Dermis blood vessel endothelial cell (primary cell): ENCODE measurements at regions not wholly inside any gene's neighbourhood (a gene's known extent, or its start where the extent isn't known, plus 50 kb on each side); places are given as distances from the start of the nearest gene placed in this dataset.

Experiments used
- DNase-seq: peaks from one replicate; pipeline ENCODE4 v3.0.0; 2010

DNA sequence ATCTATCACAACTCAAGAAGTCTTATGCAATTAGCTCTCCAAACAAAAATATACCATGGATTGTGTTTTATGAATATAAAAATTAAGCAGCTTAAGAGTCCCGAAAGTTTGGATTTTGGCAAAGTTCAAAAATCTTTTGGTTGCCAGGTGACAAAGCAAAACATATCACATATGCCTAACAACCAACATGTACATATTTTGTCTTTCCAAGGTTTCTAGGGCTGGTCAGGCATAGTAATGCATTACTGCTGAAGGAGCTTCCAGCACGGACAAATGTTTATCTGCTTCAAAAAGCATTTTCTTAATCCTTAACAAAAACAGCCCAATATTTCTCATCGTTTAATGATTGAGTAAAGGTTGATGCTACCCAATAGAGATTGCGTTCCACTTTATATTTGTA, 1327.1 kb upstream of the ZEB2 start:
- DNase-seq, result no peak

DNA sequence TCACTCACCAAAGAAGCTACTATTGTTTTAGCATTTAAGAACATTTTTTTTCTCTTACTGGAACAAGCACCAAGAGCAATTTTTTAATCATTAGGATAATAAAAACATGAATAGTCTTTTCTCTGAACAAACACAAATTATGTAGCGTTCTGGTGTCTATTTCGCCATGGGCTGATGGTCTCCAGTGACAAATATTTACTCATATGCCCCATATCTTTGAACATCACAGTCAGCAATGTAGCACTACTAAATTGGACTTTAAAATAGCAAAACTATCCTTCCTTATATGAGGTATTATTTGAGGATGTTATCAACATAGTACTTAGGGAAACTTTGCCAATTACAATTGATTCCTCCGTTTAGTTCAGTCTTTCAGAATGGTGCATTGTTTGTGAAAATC, 1326.0 kb upstream of the ZEB2 start:
- no peak for DNase-seq

DNA sequence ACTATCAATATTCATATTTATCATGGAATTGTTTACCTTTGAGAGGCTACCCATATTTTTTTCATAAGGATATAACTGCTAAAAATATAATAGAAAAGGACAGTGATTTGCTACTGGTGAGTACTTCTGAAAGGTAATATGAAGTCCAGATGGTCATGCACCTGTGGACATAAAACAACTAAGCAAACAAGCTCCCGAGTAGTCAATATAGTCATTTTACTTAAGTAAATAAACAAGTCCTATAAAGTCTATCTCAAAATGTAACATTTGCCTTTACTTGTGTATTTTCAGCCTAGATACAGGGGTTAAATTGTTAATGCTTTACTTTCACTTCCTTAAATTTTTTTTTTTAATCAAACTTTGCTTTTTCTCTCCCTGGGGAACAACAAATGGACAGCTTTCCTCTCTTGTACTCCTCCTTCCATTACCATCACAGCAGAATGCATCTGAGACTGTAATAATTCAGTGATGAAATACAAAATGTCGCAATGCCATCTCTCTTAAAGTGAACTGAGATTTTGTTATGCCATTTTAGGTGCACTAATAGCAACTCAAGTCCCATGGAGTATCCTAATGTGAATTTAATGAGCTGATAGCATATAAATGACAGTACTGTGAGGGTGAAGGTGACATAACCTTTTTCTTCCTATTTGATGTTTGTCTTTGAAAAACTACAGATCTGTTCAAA, 1325.4 kb upstream of the ZEB2 start:
- DNase-seq, result no peak

DNA sequence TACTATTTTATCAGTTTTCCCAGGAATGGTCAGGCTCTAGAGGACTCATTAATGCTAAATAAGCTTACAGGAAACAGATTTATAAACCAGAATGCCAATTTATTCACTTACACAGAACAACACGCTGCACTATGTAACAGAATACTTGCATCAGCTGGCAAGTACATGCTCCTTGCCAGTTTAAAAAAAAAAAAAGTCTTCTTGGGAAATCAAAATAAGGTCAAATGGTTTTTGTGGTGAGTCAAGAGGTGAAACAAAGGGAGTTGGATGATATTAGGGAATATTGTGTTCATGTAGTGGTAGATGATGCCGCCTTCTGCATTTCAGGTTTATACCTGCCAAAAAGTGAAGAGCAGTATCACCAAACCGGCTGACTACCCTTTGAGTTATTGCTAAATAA, 1322.1 kb upstream of the ZEB2 start:
- no peak for DNase-seq

DNA sequence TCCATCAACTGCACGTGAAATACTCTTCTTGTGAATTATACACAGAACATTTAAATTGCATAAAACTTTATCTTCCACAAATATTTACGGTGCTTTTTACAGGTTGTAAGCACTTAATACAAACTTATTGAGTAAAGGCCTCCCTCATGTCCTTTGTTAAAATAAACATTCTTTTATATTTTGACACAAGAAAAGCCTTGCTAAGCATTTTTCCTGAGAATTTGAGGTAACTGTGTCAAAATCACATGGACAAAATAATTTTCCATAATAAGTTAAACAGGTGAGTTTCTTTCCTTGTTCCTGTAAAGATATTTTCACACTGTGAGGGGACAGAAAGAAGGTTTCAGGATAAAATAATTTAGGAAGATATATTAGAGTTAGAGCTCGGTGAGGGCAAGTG, 1317.1 kb upstream of the ZEB2 start:
- DNase-seq, result no peak

DNA sequence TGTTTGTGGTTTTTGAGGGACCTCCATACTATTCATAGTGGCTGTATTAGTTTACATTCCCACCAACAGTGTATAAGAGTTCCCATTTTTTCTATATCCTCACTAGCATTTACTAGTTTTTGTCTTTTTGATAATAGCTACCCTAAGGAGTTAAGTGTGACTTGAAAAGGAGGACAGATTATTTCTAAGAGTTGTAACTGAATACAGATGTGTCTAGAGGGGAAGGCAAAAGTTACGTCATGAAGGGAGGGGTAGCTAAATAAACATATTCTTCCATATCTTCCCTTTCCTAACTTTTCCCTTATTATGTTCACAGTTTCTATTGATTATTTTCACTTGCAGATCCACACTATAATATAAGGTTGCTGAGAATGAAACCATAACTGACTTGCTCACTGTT, 1315.7 kb upstream of the ZEB2 start:
- DNase-seq, result no peak

DNA sequence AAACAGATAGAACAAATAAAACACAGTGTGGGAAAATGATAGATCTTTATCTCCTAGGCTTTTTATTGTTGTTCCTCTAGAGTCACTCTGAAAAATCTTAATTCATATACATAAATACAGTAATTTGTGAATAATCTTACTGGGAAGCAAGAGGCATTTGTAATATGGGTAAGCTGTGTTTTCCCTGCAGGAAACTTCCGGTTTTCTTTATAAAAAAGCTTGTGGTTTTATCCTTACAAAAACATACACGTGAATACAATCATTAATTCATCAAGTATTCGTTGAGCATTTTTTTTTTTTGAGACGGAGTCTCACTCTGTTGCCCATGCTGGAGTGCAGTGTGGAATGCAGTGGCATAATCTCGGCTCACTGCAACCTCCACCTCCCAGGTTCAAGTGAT, 1312.8 kb upstream of the ZEB2 start:
- no peak for DNase-seq

DNA sequence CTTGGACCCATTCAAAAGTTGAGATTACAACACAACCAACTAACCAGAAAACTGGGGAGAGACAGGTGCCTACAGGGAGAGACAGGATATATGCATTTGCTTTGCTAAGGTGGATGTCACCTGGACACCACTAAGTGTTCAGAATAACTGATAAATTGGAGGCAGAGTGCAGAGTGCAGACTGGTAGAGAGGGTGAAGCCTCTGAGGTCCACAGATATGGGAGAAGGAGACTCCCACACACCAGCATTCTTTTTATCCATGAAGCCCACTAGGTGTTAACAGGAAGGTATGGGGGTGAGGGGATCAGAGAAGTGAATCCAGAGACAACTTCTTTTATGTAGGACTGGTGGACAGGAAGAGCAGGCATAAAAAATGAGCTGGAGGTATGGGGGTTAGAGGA, 1310.0 kb upstream of the ZEB2 start:
- DNase-seq, result no peak

DNA sequence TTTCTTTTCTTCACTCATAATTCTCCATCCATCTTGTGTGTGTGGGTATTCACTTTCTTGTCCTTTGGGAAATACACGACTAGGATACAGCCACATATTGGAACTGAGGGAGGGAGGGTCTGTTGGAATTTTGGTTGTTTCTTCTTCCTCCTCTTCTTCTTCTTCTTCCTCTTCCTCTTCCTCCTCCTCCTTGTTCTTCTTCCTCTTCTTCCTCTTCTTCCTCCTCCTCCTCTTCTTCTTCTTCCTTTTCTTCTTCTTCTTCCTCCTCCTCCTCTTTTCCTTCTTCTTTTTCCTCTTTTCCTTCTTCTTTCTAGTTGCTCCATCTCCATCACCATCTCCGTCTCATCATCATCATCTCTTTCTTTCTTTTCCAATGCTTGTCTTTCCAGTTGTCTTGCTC, 1307.3 kb upstream of the ZEB2 start:
- DNase-seq, result no peak

DNA sequence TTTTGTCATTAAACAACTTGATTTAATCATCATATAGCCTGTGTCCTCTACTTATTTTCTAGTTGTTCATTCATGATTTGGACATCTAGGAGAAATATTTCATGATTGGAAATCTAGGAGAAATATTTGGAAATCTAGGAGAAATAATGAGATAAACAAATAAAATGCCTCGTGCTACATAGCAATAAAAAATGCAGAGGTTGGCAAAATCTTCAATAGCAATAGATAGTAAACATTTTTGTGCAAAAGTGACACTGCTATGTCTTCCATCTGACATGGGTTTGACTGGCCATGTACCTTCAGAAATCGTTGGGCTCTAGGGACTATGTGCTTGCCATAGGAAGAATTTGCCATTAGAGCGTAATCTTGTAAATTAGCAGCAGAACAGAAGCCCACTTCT, 1304.5 kb upstream of the ZEB2 start:
- DNase-seq, result no peak

DNA sequence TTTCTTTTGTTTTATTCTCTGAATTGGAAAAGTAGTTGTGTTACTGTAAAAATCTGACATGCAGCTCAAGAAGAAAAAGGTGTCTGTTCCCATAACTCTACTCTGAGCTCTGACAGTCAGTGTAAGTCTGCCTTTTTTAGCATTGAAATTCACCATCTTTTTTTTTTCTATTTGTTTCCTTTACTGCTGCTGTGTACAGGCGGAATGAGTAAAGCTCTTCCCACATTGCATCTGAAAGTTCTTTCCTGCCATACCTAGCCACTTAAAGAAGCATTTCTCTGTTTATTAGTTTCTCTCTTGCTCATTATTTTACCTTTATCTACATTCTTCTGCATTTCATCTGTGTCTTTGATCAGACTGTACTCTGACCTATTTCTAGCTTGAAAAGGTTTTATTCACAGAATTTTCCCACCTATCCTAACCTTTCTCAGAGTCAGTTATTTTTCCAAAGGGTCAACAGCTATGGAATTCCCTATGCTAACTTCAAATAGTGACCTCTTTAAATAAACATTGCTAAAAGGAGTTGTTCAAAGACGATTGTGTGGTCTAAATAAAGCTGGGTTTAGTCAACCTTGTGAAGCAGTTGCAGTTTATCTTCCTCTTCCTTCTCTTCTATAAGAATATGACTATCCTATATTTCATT, 1303.1 kb upstream of the ZEB2 start:
- no peak for DNase-seq

DNA sequence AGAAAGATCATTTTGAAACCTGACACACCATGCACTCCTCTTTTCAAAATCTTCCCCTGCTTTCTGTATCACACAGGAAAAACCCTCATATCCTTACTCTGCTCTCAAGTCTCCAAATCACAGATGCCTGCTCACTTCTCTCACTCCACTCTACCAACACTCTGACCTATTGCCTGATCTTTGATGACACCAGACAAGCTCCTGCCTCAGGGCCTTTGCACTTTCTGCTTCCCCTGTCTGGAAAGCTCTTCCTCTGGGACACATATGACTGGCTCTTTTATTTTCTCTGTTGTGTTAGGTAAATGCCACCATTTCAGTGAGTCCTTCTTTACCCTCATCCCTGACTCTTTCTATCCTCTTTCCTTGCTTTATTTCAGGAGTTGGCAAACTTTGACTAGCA, 1300.7 kb upstream of the ZEB2 start:
- DNase-seq, result no peak

DNA sequence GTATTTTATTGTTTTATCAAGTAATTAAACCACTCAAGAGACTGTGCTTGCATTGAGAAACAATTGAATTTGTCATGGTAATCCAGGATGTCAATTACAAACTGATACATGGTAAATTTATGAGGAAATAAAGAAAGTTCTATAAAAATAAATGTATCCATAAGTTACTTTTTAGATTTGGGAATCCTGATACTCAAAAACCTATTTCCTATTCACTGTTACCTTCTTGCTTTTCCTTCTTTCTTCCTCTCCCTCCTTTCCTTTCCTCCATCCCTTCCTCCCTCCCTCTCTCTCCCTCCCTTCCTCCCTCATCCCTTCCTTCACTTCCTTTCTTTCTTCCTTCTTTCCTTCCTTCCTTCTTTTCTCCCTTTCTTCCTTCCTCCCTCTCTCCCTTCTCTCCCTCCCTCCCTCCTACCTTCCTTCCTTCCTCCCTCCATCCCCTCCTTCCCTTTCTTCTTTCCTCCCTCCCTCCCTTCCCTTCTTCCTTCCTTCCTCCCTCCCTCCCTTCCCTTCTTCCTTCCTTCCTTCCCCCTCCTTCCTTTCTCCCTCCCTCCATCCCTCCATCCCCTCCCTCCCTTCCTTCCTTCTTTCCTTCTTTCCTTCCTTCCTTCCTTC, 1299.1 kb upstream of the ZEB2 start:
- DNase-seq, result no peak

DNA sequence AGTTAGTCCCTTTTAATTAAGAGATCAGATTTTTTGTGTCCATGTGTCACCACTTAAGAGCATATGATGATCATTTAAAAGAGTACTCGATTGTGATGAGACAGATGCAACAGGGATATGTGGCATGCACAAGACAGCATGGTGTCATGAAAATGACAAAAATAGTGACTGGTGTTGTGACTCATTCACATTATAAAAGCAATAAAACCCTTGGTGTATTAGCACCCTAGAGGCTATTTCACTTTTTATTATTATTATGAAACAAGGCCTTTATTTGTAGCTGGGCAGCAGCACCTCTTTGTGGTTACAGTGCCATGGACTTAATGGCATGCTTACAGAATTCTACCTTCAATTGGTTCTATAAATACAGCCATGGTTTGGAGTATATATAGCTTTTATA, 1296.0 kb upstream of the ZEB2 start:
- DNase-seq, result no peak

DNA sequence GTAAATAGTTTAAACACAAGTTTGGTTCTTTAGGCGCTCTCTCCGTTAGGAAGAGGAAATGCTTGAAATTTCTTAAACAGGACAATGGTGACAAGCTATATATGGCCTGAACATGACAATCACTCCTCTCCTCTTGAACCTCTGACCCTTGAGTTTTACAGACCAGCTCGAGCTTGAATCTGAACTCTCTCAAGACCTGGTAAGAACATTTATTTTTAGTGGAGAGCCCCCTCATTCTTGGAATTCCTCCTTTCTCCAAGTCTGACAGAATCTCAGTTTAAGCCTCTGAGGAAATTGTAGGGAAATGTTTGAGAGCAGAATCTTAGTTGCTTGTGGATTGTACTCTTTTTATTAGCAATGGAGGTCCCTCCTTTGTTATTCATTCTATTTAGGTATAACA, 1293.6 kb upstream of the ZEB2 start:
- DNase-seq, result peak; percentile 37

DNA sequence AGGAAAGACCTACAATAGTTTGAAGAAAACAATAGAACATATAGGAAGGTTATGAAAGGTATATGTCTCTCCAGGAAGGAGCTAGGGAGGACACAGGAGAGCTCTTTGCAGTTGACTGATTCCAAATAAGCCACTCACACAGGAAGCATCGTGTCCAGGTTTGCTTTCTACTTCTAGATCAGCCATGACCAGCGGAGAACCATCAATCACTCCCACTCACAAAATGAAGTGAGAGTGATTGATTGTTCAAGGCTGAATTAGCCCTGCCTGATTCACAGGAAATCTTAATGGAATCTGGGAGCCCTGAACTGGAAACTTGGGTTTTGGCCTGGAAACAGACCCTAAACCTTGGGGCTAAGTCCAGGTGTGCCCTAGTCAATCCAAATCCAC, 1292.2 kb upstream of the ZEB2 start:
- DNase-seq, result peak; percentile 33

DNA sequence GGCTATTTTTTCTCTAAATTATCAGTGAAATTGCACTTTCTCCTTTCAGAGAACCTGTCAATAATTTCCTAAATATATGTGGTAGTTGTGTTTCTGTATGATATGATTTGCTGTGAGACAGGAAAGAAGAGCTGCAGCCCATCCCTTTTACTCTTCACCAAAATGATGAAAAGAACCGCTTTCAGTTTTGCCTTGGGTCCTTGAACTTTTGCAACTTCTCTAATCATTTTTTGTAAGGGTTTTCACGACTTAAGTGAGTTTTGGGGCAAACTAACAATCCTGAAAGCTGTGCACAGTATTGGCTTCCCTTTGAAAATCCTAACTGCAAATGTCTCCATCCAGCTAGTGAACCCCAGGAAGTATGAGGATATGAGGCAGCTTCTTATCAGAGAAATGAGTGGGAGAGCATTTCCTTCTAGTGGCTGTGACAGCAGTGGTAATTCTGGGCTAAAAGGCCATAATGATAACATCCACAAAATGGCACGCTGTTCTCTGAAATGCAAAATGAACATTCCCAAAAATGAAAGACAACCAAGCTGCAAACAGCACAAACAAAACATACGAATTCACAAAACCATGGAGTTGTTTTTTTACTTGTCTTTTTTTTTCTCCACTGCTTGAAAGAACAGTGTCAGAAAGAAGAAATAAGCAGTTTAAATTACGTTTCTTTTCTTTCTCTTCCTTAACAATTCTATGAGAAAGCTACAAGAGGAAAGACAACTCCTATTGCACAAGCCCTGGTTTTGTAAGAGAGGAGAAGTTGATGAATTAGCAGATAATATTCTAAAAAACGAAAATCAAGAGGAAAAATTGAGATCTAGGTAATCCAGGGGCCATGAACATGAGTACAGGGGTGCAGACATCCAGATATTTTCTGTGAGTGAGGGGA, 1291.6 kb upstream of the ZEB2 start:
- peak; percentile 58 for DNase-seq

DNA sequence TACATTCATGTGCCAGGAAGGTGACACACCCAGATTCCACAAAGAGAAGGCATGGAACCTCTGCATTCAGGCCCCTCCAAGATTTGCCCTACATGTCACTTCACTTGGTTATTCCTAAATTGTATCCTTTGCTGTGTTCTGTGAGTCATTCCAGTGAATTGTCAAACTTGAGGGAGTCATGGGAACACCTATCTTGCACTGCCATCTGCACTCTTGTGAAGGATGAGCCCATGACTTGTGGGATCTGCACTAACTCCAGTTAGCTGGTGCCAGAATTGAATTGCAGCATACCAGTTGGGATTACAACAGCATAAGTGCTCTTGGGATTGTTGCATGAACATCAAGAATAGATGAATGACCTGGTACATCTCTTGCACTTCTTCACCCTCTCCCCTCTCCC, 1288.0 kb upstream of the ZEB2 start:
- no peak for DNase-seq

DNA sequence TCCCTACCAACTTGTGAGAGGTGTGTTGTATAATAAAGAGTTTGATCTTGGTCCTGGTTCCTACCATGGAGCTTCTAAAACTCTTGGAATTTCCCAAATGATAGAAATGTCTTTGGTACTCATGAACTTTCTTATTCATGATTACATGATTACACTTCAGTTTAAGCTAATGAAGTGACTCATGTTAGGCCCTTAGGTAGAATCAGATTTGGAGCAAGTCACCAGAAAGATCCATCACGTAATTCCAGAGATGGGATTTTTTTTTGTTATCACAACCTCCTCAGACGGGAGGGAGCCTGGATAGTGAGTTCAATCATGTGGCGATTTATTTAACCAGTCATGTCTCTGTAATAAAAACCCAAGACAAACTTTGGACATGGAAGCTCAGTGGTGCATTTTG, 1287.6 kb upstream of the ZEB2 start:
- DNase-seq, result no peak

DNA sequence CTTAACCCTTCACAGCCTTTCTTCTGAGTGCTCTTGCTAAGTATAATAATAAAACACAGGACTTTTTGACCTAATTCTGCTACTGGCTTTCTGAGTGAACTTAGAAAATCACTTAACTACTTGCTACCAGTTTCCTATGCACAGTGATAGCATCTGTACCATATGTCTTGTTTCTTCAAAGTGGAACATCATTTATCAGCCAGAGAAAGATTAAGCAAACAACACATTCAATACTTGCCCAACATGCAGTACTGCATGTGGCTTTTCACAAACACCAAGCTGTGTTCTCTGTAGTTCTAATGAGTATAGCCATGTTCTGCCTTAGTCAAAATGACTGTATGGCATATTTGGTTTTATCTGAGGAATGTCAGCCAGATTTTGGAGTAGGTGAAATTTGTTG, 1286.6 kb upstream of the ZEB2 start:
- no peak for DNase-seq

DNA sequence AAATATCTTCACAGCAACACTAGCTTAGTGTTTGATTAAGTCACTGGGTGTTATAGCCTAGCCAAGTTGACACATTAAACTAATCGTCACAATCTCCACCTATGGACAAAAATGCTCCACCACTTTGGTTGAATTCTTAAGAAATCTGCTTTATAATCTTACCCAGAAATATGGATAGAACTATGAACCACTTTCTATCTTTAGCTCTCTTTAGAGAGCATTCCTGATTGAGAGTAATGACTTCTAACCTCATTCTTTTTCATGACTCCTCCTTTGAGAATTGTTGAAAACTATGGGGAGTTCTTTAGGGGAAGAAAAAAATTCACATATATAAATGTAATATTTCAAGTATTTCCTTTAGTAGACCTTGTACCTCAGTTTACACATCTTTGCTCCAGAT, 1282.2 kb upstream of the ZEB2 start:
- DNase-seq, result no peak

DNA sequence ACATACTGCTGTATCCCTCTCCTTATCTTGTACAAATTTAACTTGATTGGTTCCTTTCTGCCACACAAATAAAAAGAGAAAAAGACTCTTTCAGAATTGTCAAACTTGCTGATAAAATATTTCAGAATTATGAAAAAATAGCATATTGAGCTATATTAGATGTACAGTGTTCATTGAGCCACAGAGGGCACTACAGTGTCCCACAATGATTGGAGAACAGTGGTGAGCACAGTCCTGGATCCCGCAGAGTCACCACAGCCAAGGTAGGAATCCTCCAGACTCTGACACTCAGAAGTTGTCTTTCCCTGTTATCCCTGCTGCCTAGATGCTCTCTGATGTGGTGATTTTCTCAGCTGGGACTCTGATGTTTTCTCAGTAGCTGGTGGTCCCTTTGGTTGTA, 1281.3 kb upstream of the ZEB2 start:
- DNase-seq, result no peak
